ENCODE measurements at regions not wholly inside any gene's neighbourhood (a gene's known extent, or its start where the extent isn't known, plus 50 kb on each side); places are given as distances from the start of the nearest gene placed in this dataset.

GRCh38 chr2:201952187-201952586 lies 81.5 kb upstream of the FZD7 start:
- CTCF ChIA-PET, result no interaction called here
- DNase-seq (ENCODE audit: low read depth, low spot score), result no peak
- intact Hi-C loops (cut with micrococcal nuclease; ENCODE audit: unreplicated experiment) (no loop called here), in situ Hi-C loops (cut with HindIII; ENCODE audit: low pct_unique_long_range_greater_than_20kb, low sequenced_read_pairs) (no loop called here)
- Histone ChIP-seq H3K27me3 (ENCODE audit: control insufficient read depth, insufficient read depth, low read length) (no peaks in the 10 kb centered on the region), H3K36me3 (ENCODE audit: control insufficient read depth, insufficient read depth, low read length) (no peaks in the 10 kb centered on the region), H3K4me1 (ENCODE audit: control insufficient read depth, insufficient read depth, low read length) (no peaks in the 10 kb centered on the region), H3K9me3 (ENCODE audit: control insufficient read depth, insufficient read depth, low read depth, low read length) (no peaks in the 10 kb centered on the region), H3K4me3 (ENCODE audit: low read depth in 2 of 2, low read length in 2 of 2) (no peak overlapping the region), H3K27ac (ENCODE audit: low read length) (no peak overlapping the region)
- TF ChIP-seq POLR2AphosphoS5 (IDR thresholded peaks at IDR 0.05; ENCODE audit: low read depth, low read length) (no peak), TCF7L2 (IDR thresholded peaks at IDR 0.05; ENCODE audit: low read depth, low read length) (no peak)
- ATAC-seq, result no peak
- POLR2A ChIA-PET, result no interaction called here
- no TSS peak for BruUV-seq (replicated peaks)

DNA sequence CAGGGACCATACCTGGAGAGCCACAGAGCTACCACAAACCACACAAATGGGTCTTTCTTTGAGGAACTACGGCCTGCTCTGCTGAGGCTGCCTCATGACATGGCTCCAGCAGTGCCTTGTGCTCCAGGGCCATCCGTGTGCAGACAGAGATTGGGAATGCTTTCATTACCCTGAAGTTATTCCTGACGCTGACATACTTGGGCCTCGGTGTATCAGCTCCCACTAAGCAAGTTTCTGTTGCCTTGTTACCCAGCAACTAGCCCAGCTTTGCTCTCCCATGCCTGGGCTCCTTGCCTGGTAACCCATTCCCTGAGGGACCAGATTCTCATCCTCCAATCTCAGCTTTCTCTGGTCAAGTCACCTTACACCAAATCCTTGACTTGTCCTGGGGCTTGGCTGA lies 80.3 kb upstream of the FZD7 start:
- in situ Hi-C loops (cut with HindIII; ENCODE audit: low pct_unique_long_range_greater_than_20kb, low sequenced_read_pairs), result no loop called here
- no TSS peak for BruUV-seq (replicated peaks)
- CTCF ChIA-PET, result no interaction called here

More for the DNA sequence above, 80.3 kb upstream of the FZD7 start:
- Histone ChIP-seq H3K27me3 (ENCODE audit: control insufficient read depth, insufficient read depth, low read length) (no peaks in the 10 kb centered on the region), H3K4me1 (ENCODE audit: control insufficient read depth, insufficient read depth, low read length) (no peaks in the 10 kb centered on the region), H3K36me3 (ENCODE audit: control insufficient read depth, insufficient read depth, low read length) (no peaks in the 10 kb centered on the region), H3K4me3 (ENCODE audit: low read depth in 2 of 2, low read length in 2 of 2) (no peak overlapping the region), H3K27ac (ENCODE audit: low read length) (no peak overlapping the region; the same call in 1 of the 2 replicates), H3K9me3 (ENCODE audit: control insufficient read depth, insufficient read depth, low read depth, low read length) (no peaks in the 10 kb centered on the region)
- TF ChIP-seq, protein P1, sequence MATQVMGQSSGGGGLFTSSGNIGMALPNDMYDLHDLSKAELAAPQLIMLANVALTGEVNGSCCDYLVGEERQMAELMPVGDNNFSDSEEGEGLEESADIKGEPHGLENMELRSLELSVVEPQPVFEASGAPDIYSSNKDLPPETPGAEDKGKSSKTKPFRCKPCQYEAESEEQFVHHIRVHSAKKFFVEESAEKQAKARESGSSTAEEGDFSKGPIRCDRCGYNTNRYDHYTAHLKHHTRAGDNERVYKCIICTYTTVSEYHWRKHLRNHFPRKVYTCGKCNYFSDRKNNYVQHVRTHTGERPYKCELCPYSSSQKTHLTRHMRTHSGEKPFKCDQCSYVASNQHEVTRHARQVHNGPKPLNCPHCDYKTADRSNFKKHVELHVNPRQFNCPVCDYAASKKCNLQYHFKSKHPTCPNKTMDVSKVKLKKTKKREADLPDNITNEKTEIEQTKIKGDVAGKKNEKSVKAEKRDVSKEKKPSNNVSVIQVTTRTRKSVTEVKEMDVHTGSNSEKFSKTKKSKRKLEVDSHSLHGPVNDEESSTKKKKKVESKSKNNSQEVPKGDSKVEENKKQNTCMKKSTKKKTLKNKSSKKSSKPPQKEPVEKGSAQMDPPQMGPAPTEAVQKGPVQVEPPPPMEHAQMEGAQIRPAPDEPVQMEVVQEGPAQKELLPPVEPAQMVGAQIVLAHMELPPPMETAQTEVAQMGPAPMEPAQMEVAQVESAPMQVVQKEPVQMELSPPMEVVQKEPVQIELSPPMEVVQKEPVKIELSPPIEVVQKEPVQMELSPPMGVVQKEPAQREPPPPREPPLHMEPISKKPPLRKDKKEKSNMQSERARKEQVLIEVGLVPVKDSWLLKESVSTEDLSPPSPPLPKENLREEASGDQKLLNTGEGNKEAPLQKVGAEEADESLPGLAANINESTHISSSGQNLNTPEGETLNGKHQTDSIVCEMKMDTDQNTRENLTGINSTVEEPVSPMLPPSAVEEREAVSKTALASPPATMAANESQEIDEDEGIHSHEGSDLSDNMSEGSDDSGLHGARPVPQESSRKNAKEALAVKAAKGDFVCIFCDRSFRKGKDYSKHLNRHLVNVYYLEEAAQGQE (IDR thresholded peaks at IDR 0.05; ENCODE audit: insufficient read depth in 1 of 2, low read depth in 2 of 2, low read length in 1 of 2), result no peak
- no peak for TF ChIP-seq CTCF (IDR thresholded peaks at IDR 0.05)
- no peak for TF ChIP-seq POLR2AphosphoS5 (IDR thresholded peaks at IDR 0.05; ENCODE audit: low read depth, low read length)
- no peak for TF ChIP-seq TCF7L2 (IDR thresholded peaks at IDR 0.05; ENCODE audit: low read depth, low read length)
- no peak for TF ChIP-seq SIN3A (IDR thresholded peaks at IDR 0.05; ENCODE audit: borderline replicate concordance, insufficient read depth, low read depth, low read length)
- POLR2A ChIA-PET, result no interaction called here
- ATAC-seq (no peak; the same call in 1 of the 2 replicates), DNase-seq (ENCODE audit: low read depth, low spot score) (no peak)
- intact Hi-C loops (cut with micrococcal nuclease; ENCODE audit: unreplicated experiment), result no loop called here
